ENCODE measurements at regions not wholly inside any gene's neighbourhood (a gene's known extent, or its start where the extent isn't known, plus 50 kb on each side); places are given as distances from the start of the nearest gene placed in this dataset.

- TF ChIP-seq EZH2 (IDR thresholded peaks at IDR 0.05; ENCODE audit: borderline replicate concordance, low read depth, low read length, poor library complexity, severe bottlenecking): no peak
- no peak for TF ChIP-seq CTCF (conservative IDR thresholded peaks at IDR 0.05; ENCODE audit: low read depth, low read length)
Measured at GRCh38 chr1:88398338-88398737, 285.7 kb upstream of the PKN2 start.

Data from A673 (cell line).